Skeletal muscle satellite cell (primary cell): ENCODE measurements at regions not wholly inside any gene's neighbourhood (a gene's known extent, or its start where the extent isn't known, plus 50 kb on each side); places are given as distances from the start of the nearest gene placed in this dataset.
A peak's percentile ranks its signal among the peaks of the same experiment; 100 is the strongest.
"Not testable (repeated sequence)": the region's sequence is repeated elsewhere in the genome, so short reads cannot be mapped to it uniquely, and the experiment has no call there.

Experiments used
- H3K27me3 ChIP-seq: 2 replicates; pipeline ENCODE4 v1.7.0; 2013; ENCODE audit warnings: low read length; ENCODE audit not compliant: control insufficient read depth, insufficient read depth
- H3K36me3 ChIP-seq: 2 replicates; pipeline ENCODE4 v1.7.0; 2013; ENCODE audit warnings: mild to moderate bottlenecking, control low read depth, low read length; ENCODE audit not compliant: insufficient read depth
- H3K4me1 ChIP-seq: 2 replicates; pipeline ENCODE4 v1.7.0; 2013; ENCODE audit warnings: low read length; ENCODE audit not compliant: control insufficient read depth, insufficient read depth
- H3K4me2 ChIP-seq: 2 replicates; pipeline ENCODE4 v1.7.0; 2013; ENCODE audit warnings: mild to moderate bottlenecking, low read length
- H3K4me3 ChIP-seq: 2 replicates; pipeline ENCODE4 v1.7.0; 2013; ENCODE audit warnings: low read length
- H3K9ac ChIP-seq: 2 replicates; pipeline ENCODE4 v1.7.0; 2013; ENCODE audit warnings: mild to moderate bottlenecking, low read depth, low read length, moderate library complexity
- H3K9me3 ChIP-seq: replicated peaks from 2 replicates; pipeline ENCODE4 v1.7.0; 2013; ENCODE audit warnings: mild to moderate bottlenecking, control low read depth, low read length

- Histone ChIP-seq H3K36me3 (no peaks in the 10 kb centered on the region), H3K27me3 (no peaks in the 10 kb centered on the region), H3K4me3 (no peak overlapping the region), H3K9ac (no peak overlapping the region), H3K9me3 (no peaks in the 10 kb centered on the region), H3K4me2 (no peak overlapping the region), H3K4me1 (peaks cover 8% of the 10 kb centered on the region)
Measured at GRCh38 chr1:168490306-168490705, 53.5 kb downstream of the XCL2 start.

DNA sequence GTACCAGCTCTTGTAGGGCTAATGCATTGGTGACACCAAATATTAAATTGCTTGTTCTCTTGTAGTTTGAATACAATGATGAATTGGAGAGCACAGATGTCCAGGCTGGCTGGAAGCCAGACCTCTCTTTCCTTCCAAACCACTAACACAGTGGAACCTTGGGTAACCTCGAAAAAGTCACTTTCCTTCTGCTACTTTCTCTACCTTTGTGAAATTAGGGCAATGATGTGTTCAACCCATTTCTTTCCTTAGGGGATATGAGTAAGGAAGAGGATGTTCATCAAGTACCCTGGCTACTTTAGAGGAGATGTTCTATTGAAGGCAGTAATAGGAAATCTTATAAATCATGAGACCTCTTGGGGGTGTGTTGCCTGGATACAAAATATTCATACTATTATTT lies 55.7 kb downstream of the XCL2 start:
- peaks cover 28% of the 10 kb centered on the region for H3K4me1 ChIP-seq
- H3K9ac ChIP-seq, result no peak overlapping the region

GRCh38 chr1:168486820-168487219 lies 57.0 kb downstream of the XCL2 start:
- not testable (repeated sequence) for H3K4me3 ChIP-seq, H3K27me3 ChIP-seq, H3K9ac ChIP-seq, H3K4me2 ChIP-seq, H3K36me3 ChIP-seq, H3K9me3 ChIP-seq
- peaks cover 38% of the 10 kb centered on the region for H3K4me1 ChIP-seq

More for the DNA sequence above, 55.7 kb downstream of the XCL2 start:
- Histone ChIP-seq H3K4me3 (no peak overlapping the region), H3K27me3 (no peaks in the 10 kb centered on the region), H3K36me3 (no peaks in the 10 kb centered on the region), H3K9me3 (no peaks in the 10 kb centered on the region), H3K4me2 (no peak overlapping the region)

DNA sequence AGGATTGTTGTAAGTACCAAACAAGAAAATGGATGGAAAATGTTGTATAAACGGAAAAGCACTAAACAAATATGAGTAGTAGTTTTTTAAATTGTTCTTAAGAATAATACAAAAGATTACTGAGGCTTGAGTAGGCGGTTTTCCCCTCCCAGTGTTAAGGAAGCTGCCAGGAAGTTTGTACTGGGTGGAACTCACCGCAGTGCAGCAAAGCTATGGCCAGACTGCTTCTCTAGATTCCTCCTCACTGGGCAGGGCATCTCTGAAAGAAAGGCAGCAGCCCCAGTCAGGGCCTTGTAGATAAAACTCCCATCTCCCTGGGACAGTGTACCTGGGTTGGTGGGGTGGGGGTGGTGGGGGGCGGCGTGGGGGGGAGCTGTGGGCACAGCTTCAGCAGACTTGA lies 58.7 kb downstream of the XCL2 start:
- peaks cover 38% of the 10 kb centered on the region for H3K4me1 ChIP-seq
- no peaks in the 10 kb centered on the region for H3K27me3 ChIP-seq
- peak overlapping the region; percentile 34 for H3K4me2 ChIP-seq
- no peak overlapping the region for H3K4me3 ChIP-seq
- peak overlapping the region; percentile 39 for H3K9ac ChIP-seq
- no peaks in the 10 kb centered on the region for H3K36me3 ChIP-seq
- H3K9me3 ChIP-seq, result no peaks in the 10 kb centered on the region

GRCh38 chr1:168484083-168484482 lies 59.7 kb downstream of the XCL2 start:
- Histone ChIP-seq H3K27me3 (no peaks in the 10 kb centered on the region), H3K4me3 (no peak overlapping the region), H3K4me2 (no peak overlapping the region), H3K36me3 (no peaks in the 10 kb centered on the region), H3K4me1 (peaks cover 38% of the 10 kb centered on the region), H3K9me3 (no peaks in the 10 kb centered on the region), H3K9ac (no peak overlapping the region)

DNA sequence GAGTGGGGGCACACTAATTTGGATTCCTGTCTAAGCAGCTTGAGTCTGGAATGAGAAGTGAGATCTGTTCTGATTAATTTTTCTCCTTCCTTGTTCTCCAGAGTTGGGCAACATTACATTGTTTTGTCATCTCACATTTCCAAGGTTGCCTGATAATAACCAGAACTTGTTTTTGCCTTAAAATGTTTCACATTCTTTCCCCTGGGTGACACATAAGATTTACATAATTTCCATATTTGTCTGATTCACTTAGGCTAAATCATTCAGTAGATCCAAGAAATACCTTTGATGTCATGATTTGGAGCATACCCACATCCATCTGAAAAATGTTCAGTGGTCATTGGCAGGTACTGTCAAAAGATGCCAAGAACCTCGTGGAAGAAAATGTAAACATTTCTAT lies 60.3 kb downstream of the XCL2 start:
- no peaks in the 10 kb centered on the region for H3K36me3 ChIP-seq
- no peak overlapping the region for H3K4me3 ChIP-seq
- H3K4me2 ChIP-seq, result peak overlapping the region; percentile 3
- no peaks in the 10 kb centered on the region for H3K27me3 ChIP-seq
- H3K9ac ChIP-seq, result peak overlapping the region; percentile 40
- peaks cover 38% of the 10 kb centered on the region for H3K4me1 ChIP-seq
- no peaks in the 10 kb centered on the region for H3K9me3 ChIP-seq

- no peak overlapping the region for H3K4me3 ChIP-seq
- H3K9ac ChIP-seq, result no peak overlapping the region
- H3K9me3 ChIP-seq, result no peaks in the 10 kb centered on the region
- no peak overlapping the region for H3K4me2 ChIP-seq
- peaks cover 32% of the 10 kb centered on the region for H3K4me1 ChIP-seq
- no peaks in the 10 kb centered on the region for H3K27me3 ChIP-seq
- H3K36me3 ChIP-seq, result no peaks in the 10 kb centered on the region
Measured at GRCh38 chr1:168482106-168482505, 61.7 kb downstream of the XCL2 start.

DNA sequence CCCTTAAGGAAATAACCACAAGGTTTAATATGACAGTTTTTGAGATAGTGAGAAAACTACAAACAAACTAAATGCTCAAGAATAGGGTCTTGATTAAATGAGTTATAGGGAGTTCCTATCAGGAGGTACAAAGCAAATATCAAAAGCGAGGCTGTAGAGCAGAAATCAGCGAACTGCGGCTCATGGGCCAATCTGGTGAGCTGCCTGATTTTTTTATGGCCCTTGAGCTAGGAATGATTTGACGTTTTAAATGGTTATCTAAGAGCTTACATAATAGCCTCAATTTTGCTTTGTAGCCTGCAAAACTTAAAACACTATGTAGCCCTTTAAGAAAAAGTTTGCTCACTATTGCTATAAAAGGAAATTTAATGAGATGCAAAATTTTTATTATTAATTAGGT lies 62.2 kb downstream of the XCL2 start:
- H3K4me1 ChIP-seq, result peaks cover 32% of the 10 kb centered on the region
- no peak overlapping the region for H3K9ac ChIP-seq
- no peaks in the 10 kb centered on the region for H3K27me3 ChIP-seq
- H3K4me2 ChIP-seq, result no peak overlapping the region
- H3K4me3 ChIP-seq, result no peak overlapping the region
- H3K9me3 ChIP-seq, result no peaks in the 10 kb centered on the region
- no peaks in the 10 kb centered on the region for H3K36me3 ChIP-seq

GRCh38 chr1:168480997-168481396 lies 62.8 kb downstream of the XCL2 start:
- peaks cover 32% of the 10 kb centered on the region for H3K4me1 ChIP-seq
- no peaks in the 10 kb centered on the region for H3K27me3 ChIP-seq
- H3K9ac ChIP-seq, result no peak overlapping the region
- no peak overlapping the region for H3K4me2 ChIP-seq
- H3K9me3 ChIP-seq, result no peaks in the 10 kb centered on the region
- no peaks in the 10 kb centered on the region for H3K36me3 ChIP-seq
- no peak overlapping the region for H3K4me3 ChIP-seq

GRCh38 chr1:168477792-168478191 lies 66.0 kb downstream of the XCL2 start:
- Histone ChIP-seq H3K36me3 (no peaks in the 10 kb centered on the region), H3K4me1 (peaks cover 6% of the 10 kb centered on the region), H3K9ac (no peak overlapping the region), H3K9me3 (no peaks in the 10 kb centered on the region), H3K4me3 (no peak overlapping the region), H3K4me2 (no peak overlapping the region), H3K27me3 (no peaks in the 10 kb centered on the region)

- no peaks in the 10 kb centered on the region for H3K4me1 ChIP-seq
- H3K4me2 ChIP-seq, result no peak overlapping the region
- H3K9me3 ChIP-seq, result no peaks in the 10 kb centered on the region
- no peak overlapping the region for H3K4me3 ChIP-seq
- H3K27me3 ChIP-seq, result no peaks in the 10 kb centered on the region
- no peak overlapping the region for H3K9ac ChIP-seq
- H3K36me3 ChIP-seq, result no peaks in the 10 kb centered on the region
Measured at GRCh38 chr1:168476588-168477385, 67.0 kb downstream of the XCL2 start.

DNA sequence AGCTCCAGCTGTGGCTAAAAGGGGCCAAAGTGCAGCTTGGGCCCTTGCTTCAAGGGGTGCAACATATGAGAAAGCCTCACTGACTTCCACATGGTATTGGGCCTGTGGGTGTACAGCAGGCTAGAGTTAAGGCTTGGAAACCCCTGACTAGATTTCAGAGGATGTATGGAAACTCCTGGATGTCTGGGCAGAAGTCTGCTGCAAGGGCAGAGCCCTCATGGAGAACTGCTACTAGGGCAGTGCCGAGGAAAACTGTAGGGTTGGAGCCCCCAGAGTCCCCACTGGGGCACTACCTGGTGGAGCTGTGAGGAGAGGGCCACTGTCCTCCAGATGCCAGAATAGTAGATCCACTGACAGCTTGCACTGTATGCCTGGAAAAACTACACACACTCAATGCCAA lies 69.5 kb downstream of the XCL2 start:
- Histone ChIP-seq H3K36me3 (no peaks in the 10 kb centered on the region), H3K4me2 (no peak overlapping the region), H3K27me3 (no peaks in the 10 kb centered on the region), H3K9ac (no peak overlapping the region), H3K9me3 (no peaks in the 10 kb centered on the region), H3K4me1 (peaks cover 18% of the 10 kb centered on the region), H3K4me3 (no peak overlapping the region)
